K562 (cell line): ENCODE measurements at regions not wholly inside any gene's neighbourhood (a gene's known extent, or its start where the extent isn't known, plus 50 kb on each side); places are given as distances from the start of the nearest gene placed in this dataset.
A peak's percentile ranks its signal among the peaks of the same experiment; 100 is the strongest.

Experiments used
- FOXK1 ChIP-seq: sonication (generic); formaldehyde crosslinking; IDR thresholded peaks from 2 replicates; pipeline ENCODE4 v1.8.0; 2022; ENCODE audit warnings: missing genetic modification reagents, mild to moderate bottlenecking, borderline replicate concordance
- GABPB1 ChIP-seq: sonication (generic); formaldehyde crosslinking; IDR thresholded peaks from 2 replicates; pipeline ENCODE4 v1.8.0; 2022; ENCODE audit warnings: mild to moderate bottlenecking, missing genetic modification reagents
- MED1 ChIP-seq: sonication (generic); formaldehyde crosslinking; IDR thresholded peaks from 2 replicates; pipeline ENCODE4 v1.8.1; 2023; ENCODE audit warnings: missing genetic modification reagents, borderline replicate concordance
- NRF1 ChIP-seq, 2 experiments: fragments of 450-650 bp; IDR thresholded peaks in 1 of 2; conservative IDR thresholded peaks in 1 of 2; 2 replicates each; pipeline ENCODE4 v1.6.1; 2014; ENCODE audit warnings: mild to moderate bottlenecking in 2 of 2
- RFX5 ChIP-seq: IDR thresholded peaks from 2 replicates; pipeline ENCODE4 v1.6.1; 2011; ENCODE audit warnings: low read depth, mild to moderate bottlenecking, improper control_type of control experiment, low read length
- SREBF1 ChIP-seq: fragments of 150-350 bp; IDR thresholded peaks from 2 replicates; pipeline ENCODE4 v1.6.1; 2014; ENCODE audit warnings: antibody characterized with exemption, low read depth, low read length, borderline replicate concordance
- ZFX ChIP-seq: sonication (generic); formaldehyde crosslinking; IDR thresholded peaks from 2 replicates; pipeline ENCODE4 v1.8.0; 2022; ENCODE audit warnings: mild to moderate bottlenecking, missing genetic modification reagents, moderate library complexity
- TF ChIP-seq, protein P1 (sequence below), 2 experiments: IDR thresholded peaks in 1 of 2; conservative IDR thresholded peaks in 1 of 2; 2 replicates each; pipeline ENCODE4 v1.6.1; 2016; ENCODE audit warnings: low read depth in 2 of 2, mild to moderate bottlenecking in 1 of 2, missing compliant biosample characterization in 1 of 2, missing genetic modification characterization in 1 of 2, moderate library complexity in 1 of 2
- TF ChIP-seq, protein P2 (sequence below): sonication (generic); formaldehyde crosslinking; IDR thresholded peaks from 2 replicates; pipeline ENCODE4 v1.8.0; 2023; ENCODE audit warnings: mild to moderate bottlenecking, missing genetic modification reagents
- TF ChIP-seq, protein P3 (sequence below), 2 experiments: fragments of 450-650 bp; IDR thresholded peaks; 2 replicates each; pipeline ENCODE4 v1.6.1; 2016; ENCODE audit warnings: mild to moderate bottlenecking in 2 of 2, borderline replicate concordance in 1 of 2, low read depth in 1 of 2, moderate library complexity in 1 of 2

DNA sequence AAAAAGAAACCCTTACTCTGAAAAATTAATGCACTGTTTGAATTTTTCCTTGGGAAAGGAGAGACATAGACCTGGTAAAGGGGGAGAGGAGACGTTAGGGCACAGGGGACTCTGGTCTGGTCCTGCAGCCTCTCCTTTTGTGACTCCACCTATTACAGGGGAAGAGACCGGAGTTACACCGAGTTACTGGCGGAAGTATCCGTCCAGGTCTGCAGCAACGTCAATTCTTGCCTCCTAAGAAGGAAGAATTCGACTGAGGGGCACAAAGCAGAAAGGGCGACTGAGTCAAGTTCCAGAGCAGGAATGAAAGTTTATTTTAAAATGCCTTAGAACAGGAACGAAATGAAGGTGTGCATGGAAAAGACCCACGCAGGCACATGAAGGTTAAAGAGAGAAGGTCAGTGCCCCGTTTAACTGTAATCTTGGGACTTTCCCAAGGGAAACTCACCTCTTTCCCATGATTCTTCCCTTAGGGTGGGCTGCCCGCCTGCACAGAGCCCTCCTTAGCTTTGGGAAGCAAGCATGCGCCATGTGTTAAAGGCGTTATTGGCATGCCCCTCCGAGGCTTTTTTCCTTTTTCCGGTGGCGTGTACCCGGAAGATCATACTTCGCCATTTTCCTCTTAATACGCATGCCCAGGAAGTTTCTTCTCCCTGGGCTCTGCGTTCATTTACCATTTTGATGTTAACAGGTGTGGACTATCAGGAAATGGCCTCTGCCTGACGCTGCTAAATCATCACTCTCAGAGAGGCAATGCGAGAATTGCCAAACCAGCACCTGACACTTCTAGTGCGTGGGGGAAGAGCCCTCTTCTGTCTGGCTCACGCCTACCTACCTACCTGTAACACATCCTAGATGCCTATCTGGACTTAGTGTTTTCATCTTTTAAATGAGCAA is 409.6 kb upstream of the PAPPA start (continued):
- TF ChIP-seq, protein P1, sequence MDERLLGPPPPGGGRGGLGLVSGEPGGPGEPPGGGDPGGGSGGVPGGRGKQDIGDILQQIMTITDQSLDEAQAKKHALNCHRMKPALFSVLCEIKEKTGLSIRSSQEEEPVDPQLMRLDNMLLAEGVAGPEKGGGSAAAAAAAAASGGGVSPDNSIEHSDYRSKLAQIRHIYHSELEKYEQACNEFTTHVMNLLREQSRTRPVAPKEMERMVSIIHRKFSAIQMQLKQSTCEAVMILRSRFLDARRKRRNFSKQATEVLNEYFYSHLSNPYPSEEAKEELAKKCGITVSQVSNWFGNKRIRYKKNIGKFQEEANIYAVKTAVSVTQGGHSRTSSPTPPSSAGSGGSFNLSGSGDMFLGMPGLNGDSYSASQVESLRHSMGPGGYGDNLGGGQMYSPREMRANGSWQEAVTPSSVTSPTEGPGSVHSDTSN (CRISPR knock-in tag; IDR thresholded peaks at IDR 0.05; ENCODE audit: low read depth): no peak
- TF ChIP-seq, protein P1 (tag; conservative IDR thresholded peaks at IDR 0.05; ENCODE audit: low read depth): no peak
- TF ChIP-seq FOXK1 (CRISPR knock-in tag) (no peak), MED1 (CRISPR knock-in tag) (no peak), NRF1 (conservative IDR thresholded peaks at IDR 0.05 in 1 of 2, IDR thresholded peaks at IDR 0.05 in 1 of 2) (0 out of 4 replicates have a peak, but pooled peaks of 1 of the 2 experiments have one; percentile 19), GABPB1 (no peak), ZFX (CRISPR knock-in tag) (no peak), SREBF1 (no peak), RFX5 (no peak)
- TF ChIP-seq, protein P2, sequence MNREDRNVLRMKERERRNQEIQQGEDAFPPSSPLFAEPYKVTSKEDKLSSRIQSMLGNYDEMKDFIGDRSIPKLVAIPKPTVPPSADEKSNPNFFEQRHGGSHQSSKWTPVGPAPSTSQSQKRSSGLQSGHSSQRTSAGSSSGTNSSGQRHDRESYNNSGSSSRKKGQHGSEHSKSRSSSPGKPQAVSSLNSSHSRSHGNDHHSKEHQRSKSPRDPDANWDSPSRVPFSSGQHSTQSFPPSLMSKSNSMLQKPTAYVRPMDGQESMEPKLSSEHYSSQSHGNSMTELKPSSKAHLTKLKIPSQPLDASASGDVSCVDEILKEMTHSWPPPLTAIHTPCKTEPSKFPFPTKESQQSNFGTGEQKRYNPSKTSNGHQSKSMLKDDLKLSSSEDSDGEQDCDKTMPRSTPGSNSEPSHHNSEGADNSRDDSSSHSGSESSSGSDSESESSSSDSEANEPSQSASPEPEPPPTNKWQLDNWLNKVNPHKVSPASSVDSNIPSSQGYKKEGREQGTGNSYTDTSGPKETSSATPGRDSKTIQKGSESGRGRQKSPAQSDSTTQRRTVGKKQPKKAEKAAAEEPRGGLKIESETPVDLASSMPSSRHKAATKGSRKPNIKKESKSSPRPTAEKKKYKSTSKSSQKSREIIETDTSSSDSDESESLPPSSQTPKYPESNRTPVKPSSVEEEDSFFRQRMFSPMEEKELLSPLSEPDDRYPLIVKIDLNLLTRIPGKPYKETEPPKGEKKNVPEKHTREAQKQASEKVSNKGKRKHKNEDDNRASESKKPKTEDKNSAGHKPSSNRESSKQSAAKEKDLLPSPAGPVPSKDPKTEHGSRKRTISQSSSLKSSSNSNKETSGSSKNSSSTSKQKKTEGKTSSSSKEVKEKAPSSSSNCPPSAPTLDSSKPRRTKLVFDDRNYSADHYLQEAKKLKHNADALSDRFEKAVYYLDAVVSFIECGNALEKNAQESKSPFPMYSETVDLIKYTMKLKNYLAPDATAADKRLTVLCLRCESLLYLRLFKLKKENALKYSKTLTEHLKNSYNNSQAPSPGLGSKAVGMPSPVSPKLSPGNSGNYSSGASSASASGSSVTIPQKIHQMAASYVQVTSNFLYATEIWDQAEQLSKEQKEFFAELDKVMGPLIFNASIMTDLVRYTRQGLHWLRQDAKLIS: no peak
- TF ChIP-seq, protein P3, sequence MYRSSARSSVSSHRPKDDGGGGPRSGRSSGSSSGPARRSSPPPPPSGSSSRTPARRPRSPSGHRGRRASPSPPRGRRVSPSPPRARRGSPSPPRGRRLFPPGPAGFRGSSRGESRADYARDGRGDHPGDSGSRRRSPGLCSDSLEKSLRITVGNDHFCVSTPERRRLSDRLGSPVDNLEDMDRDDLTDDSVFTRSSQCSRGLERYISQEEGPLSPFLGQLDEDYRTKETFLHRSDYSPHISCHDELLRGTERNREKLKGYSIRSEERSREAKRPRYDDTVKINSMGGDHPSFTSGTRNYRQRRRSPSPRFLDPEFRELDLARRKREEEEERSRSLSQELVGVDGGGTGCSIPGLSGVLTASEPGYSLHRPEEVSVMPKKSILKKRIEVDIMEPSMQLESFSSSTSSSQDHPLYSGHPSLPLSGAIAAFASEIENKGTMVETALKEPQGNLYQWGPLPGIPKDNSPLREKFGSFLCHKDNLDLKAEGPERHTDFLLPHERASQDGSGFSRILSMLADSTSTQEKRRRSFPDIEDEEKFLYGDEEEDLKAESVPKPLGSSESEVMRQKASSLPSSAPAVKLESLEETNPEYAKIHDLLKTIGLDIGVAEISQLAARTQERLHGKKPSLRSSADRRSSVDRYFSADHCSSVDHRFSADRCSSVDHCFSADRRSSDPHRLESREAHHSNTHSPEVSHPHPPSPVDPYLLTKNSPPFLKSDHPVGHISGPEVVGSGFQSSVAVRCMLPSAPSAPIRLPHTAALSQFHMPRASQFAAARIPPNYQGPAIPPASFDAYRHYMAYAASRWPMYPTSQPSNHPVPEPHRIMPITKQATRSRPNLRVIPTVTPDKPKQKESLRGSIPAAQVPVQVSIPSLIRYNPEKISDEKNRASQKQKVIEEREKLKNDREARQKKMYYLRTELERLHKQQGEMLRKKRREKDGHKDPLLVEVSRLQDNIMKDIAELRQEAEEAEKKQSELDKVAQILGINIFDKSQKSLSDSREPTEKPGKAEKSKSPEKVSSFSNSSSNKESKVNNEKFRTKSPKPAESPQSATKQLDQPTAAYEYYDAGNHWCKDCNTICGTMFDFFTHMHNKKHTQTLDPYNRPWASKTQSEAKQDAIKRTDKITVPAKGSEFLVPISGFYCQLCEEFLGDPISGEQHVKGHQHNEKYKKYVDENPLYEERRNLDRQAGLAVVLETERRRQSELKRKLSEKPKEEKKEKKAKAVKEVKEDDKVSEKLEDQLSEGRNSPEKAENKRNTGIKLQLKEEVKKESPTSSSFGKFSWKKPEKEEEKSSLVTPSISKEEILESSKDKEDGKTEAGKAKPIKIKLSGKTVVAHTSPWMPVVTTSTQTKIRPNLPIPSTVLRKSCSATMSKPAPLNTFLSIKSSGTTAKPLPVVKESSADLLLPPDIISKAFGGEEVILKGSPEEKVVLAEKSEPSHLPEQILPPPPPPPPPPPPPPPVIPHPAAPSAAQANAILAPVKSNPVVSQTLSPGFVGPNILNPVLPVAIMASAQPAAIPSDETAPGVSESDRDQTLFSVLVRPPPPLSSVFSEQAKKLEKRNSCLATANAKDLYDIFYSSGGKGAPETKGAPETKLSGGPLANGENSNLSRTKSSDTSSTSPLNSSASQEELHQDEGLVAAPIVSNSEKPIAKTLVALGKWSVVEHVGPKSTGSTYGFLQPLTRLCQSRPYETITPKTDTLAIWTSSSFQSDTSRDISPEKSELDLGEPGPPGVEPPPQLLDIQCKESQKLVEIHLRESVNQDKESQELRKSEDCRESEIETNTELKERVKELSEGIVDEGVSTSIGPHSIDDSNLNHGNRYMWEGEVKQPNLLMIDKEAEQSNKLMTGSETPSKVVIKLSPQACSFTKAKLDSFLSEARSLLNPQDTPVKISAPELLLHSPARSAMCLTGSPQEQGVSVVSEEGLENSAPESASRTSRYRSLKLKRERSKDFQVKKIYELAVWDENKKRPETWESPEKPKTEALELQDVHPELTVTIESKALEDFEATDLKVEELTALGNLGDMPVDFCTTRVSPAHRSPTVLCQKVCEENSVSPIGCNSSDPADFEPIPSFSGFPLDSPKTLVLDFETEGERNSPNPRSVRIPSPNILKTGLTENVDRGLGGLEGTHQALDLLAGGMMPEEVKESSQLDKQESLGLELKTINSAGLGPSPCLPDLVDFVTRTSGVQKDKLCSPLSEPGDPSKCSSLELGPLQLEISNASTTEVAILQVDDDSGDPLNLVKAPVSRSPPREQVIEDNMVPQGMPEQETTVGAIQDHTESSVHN (IDR thresholded peaks at IDR 0.05; ENCODE audit: borderline replicate concordance in 1 of 2, low read depth in 1 of 2): no peak
